Pancreas (tissue), 10 donors: ENCODE measurements at regions not wholly inside any gene's neighbourhood (a gene's known extent, or its start where the extent isn't known, plus 50 kb on each side); places are given as distances from the start of the nearest gene placed in this dataset.

ENCODE experiments used
- ATAC-seq, 4 donors: fragments of 200-7000 bp; cut with Tn5 transposase; one replicate each; pipeline versions ENCODE4 v1.8.0 to v1.9.1; 2020; ENCODE audit warnings: mild to moderate bottlenecking in 4 of 4, moderate library complexity in 4 of 4
- DNase-seq, 6 donors: peaks; one replicate each; pipeline ENCODE4 v3.0.0-alpha.2; 2020
- FAIRE-seq: peaks from 2 replicates; lab custom pipeline; 2012; peaks lifted over from hg19 to GRCh38; lab: Jason Lieb, UNC
- H3K27ac ChIP-seq, 4 donors: fragments of 200-600 bp; sonication (generic); 1 replicate in 3 of 4; 2 replicates in 1 of 4; pipeline versions ENCODE4 v1.5.0 to v1.8.0; 2020
- H3K27me3 ChIP-seq, 4 donors: fragments of 200-600 bp; one replicate each; pipeline ENCODE4 v1.8.0; 2021
- H3K36me3 ChIP-seq, 3 donors: fragments of 200-600 bp; sonication (generic) in 1 of 3; one replicate each; pipeline versions ENCODE4 v1.5.0 to v1.8.0; 2020 to 2021
- H3K4me1 ChIP-seq, 3 donors: fragments of 200-600 bp; one replicate each; pipeline ENCODE4 v1.8.0; 2021
- H3K4me3 ChIP-seq, 4 donors: fragments of 200-600 bp; sonication (generic) in 2 of 4; one replicate each; pipeline versions ENCODE4 v1.5.0 to v1.8.0; 2020 to 2021
- H3K9me3 ChIP-seq, 4 donors: fragments of 200-600 bp; one replicate each; pipeline ENCODE4 v1.8.0; 2021
- WGBS, 2 donors: extraction: QIAGEN DNeasy Blood & Tissue Kit; methylation state at CpG; one replicate each; pipeline ENCODE4 v1.1.7; 2013; 5-methylcytosine and 5-hydroxymethylcytosine counted together
- intact Hi-C, 3 donors: fragments of 100-400 bp; cut with DNase I; formaldehyde crosslinking; loops; one replicate each; pipeline versions ENCODE4 v1.11.1 to v1.14.2; 2022
- TF ChIP-seq, protein P1 (sequence below), 4 donors: fragments of 200-600 bp; sonication (generic) in 3 of 4; IDR thresholded peaks; one replicate each; pipeline versions ENCODE4 v1.5.0 to v1.8.0; 2021; ENCODE audit warnings: antibody characterized with exemption in 4 of 4
- donor health status: healthy with polysubstance abuse.
- donor health status: DM: no; HTN: no; CAD: no; lungs with moderate emphysema.
- donor health status: DM: no; HTN: no; CAD: no.
- donor health status: control.
- donor health status: control.
- donor health status: Bipolar disorder and iron deficiency.
- donor health status: DM: yes; HTN: yes; CAD: no.
- donor health status: DM: no; HTN: no; CAD: no.
- donor health status: DM: no; HTN: no; CAD: no.
- donor health status: DM: yes; HTN: yes; CAD: no.

DNA sequence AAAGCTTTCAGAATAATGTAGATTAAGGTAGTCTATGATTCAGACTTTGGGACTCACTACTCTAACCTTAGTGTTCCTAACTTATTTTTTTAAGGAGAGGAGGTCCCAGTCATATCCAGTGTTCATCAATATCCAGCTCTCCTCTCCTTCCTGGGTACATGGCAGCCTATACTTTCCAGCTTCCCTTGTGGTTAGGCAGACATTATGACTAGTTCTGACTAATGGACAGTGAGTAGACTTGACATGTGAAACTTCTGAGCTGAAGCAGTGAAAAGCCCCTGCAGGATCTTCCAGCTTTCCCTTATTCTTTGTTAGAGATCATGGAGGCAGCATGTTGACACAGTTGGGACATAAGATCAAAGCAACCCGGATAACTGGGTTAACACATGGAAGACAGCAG lies 144.2 kb downstream of the PTPRU start:
- ATAC-seq (no peak), FAIRE-seq (no peak), DNase-seq (no peak)
- WGBS, 2 donors, result 55 to 97% methylated on average over 1 of the region's 1 CpG
- H3K9me3 ChIP-seq, result peaks cover 0 to 4% (median 1%) of the 10 kb centered on the region in 4 donors
- H3K4me1 ChIP-seq, result no peaks in the 10 kb centered on the region
- H3K27ac ChIP-seq, result no peak overlapping the region
- TF ChIP-seq, protein P1, sequence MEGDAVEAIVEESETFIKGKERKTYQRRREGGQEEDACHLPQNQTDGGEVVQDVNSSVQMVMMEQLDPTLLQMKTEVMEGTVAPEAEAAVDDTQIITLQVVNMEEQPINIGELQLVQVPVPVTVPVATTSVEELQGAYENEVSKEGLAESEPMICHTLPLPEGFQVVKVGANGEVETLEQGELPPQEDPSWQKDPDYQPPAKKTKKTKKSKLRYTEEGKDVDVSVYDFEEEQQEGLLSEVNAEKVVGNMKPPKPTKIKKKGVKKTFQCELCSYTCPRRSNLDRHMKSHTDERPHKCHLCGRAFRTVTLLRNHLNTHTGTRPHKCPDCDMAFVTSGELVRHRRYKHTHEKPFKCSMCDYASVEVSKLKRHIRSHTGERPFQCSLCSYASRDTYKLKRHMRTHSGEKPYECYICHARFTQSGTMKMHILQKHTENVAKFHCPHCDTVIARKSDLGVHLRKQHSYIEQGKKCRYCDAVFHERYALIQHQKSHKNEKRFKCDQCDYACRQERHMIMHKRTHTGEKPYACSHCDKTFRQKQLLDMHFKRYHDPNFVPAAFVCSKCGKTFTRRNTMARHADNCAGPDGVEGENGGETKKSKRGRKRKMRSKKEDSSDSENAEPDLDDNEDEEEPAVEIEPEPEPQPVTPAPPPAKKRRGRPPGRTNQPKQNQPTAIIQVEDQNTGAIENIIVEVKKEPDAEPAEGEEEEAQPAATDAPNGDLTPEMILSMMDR (IDR thresholded peaks at IDR 0.05), result no peak
- H3K4me3 ChIP-seq, result no peak overlapping the region
- intact Hi-C loops, result no loop called here
- H3K27me3 ChIP-seq, result no peaks in the 10 kb centered on the region
- no peaks in the 10 kb centered on the region for H3K36me3 ChIP-seq

DNA sequence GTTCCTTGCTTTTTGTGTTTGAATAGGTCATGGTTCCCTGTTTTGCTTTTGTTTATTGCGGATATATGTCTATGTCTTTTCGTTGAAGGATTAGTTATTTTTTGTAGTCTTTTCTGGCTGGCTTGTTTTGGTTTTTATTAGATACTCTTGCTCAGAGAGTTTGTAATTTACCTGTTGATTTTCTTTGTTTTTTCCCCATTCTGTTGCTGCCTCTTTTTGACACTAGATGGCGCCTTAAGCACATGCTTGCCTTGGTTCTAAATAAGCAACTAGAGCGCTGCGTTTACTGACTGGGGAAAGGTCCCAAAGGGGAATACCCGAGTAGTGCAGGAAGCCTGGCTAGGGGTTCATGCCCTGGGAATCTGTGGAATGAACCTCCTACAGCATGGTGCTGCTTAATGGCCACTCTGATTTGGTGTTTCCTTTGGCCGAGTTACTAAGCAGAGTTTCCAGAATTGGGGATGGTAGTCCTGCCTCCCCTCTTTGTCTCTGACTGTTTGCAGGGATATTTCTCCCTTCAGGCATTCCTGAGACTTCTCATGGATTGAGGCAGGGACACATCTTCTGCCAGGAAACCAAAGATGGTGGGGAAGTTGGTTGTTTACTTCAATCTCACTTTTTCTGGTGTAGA lies 143.2 kb downstream of the PTPRU start:
- Histone ChIP-seq H3K4me3 (no peak overlapping the region), H3K9me3 (peaks cover 0 to 4% (median 1%) of the 10 kb centered on the region in 4 donors), H3K36me3 (no peaks in the 10 kb centered on the region), H3K27ac (no peak overlapping the region), H3K27me3 (peaks cover 0 to 4% (median 0%) of the 10 kb centered on the region in 4 donors), H3K4me1 (no peaks in the 10 kb centered on the region)
- intact Hi-C loops, result no loop called here
- TF ChIP-seq, protein P1 (IDR thresholded peaks at IDR 0.05), result no peak
- DNase-seq, result no peak
- 17 to 21% methylated on average over 7 of the region's 7 CpGs for WGBS, 2 donors
- no peak for FAIRE-seq
- ATAC-seq, result no peak
